ENCODE measurements at regions not wholly inside any gene's neighbourhood (a gene's known extent, or its start where the extent isn't known, plus 50 kb on each side); places are given as distances from the start of the nearest gene placed in this dataset.

- TF ChIP-seq PREB (CRISPR knock-in tag; IDR thresholded peaks at IDR 0.05; ENCODE audit: borderline replicate concordance) (no peak), AFF4 (CRISPR knock-in tag; IDR thresholded peaks at IDR 0.05; ENCODE audit: borderline replicate concordance) (no peak)
Measured at GRCh38 chr13:80072231-80072630, 268.7 kb downstream of the SPRY2 start (continued).

- Mint-ChIP-seq H3K36me3 (no peaks in the 10 kb centered on the region), H3K9me3 (peaks cover 7% of the 10 kb centered on the region; the same call in 1 of the 2 replicates), H3K4me3 (no peak overlapping the region), H3K27ac (peak overlapping the region; percentile 62), H3K4me1 (peaks cover 29% of the 10 kb centered on the region), H3K27me3 (ENCODE audit: low read depth) (peaks cover 3% of the 10 kb centered on the region; the same call in 1 of the 2 replicates)
- ChIA-PET CTCF (interaction anchor here (0.7 to 1.3 kb wide), 2 partner anchors 74 to 271 kb away, joined by 3 to 4 read pairs; partner anchors contain the start of gene SPRY2), POLR2A (no interaction called here)
- peak; percentile 20 for DNase-seq (ENCODE audit: low spot score)
- peak; percentile 80 for ATAC-seq
- TF ChIP-seq ZNF425 (CRISPR knock-in tag; conservative IDR thresholded peaks at IDR 0.05) (no peak), KAT7 (CRISPR knock-in tag; IDR thresholded peaks at IDR 0.05; ENCODE audit: borderline replicate concordance) (no peak), NFE2L1 (CRISPR knock-in tag; IDR thresholded peaks at IDR 0.05) (no peak), E2F4 (CRISPR knock-in tag; IDR thresholded peaks at IDR 0.05; ENCODE audit: borderline replicate concordance, low read depth) (no peak), NR1H2 (CRISPR knock-in tag; IDR thresholded peaks at IDR 0.05) (no peak), RORB (CRISPR knock-in tag; IDR thresholded peaks at IDR 0.05) (no peak), CREM (CRISPR knock-in tag; IDR thresholded peaks at IDR 0.05) (no peak), AFF4 (CRISPR knock-in tag; IDR thresholded peaks at IDR 0.05; ENCODE audit: borderline replicate concordance) (no peak), NFYB (CRISPR knock-in tag; conservative IDR thresholded peaks at IDR 0.05; ENCODE audit: low read depth) (no peak), ZNF396 (CRISPR knock-in tag; IDR thresholded peaks at IDR 0.05; ENCODE audit: borderline replicate concordance) (no peak), USF2 (CRISPR knock-in tag; IDR thresholded peaks at IDR 0.05) (no peak), SMAD3 (CRISPR knock-in tag; IDR thresholded peaks at IDR 0.05; ENCODE audit: borderline replicate concordance) (no peak), CDX4 (CRISPR knock-in tag; IDR thresholded peaks at IDR 0.05; ENCODE audit: borderline replicate concordance) (no peak), ATF6 (CRISPR knock-in tag; IDR thresholded peaks at IDR 0.05) (no peak), ERG (CRISPR knock-in tag; IDR thresholded peaks at IDR 0.05) (no peak)
Measured at GRCh38 chr13:80070024-80070703, 270.8 kb downstream of the SPRY2 start.
